ENCODE measurements at regions not wholly inside any gene's neighbourhood (a gene's known extent, or its start where the extent isn't known, plus 50 kb on each side); places are given as distances from the start of the nearest gene placed in this dataset.

- TF ChIP-seq CTCF (IDR thresholded peaks at IDR 0.05) (no peak), POLR2A (IDR thresholded peaks at IDR 0.05) (no peak)
Measured at GRCh38 chr5:39505791-39506190, 81.0 kb upstream of the DAB2 start.
